Mucosa of descending colon (tissue), 3 donors: ENCODE measurements at regions not wholly inside any gene's neighbourhood (a gene's known extent, or its start where the extent isn't known, plus 50 kb on each side); places are given as distances from the start of the nearest gene placed in this dataset.
A peak's percentile ranks its signal among the peaks of the same experiment; 100 is the strongest.

ENCODE experiments used
- ATAC-seq: fragments of 200-7000 bp; cut with Tn5 transposase; one replicate; pipeline ENCODE4 v1.9.1; 2020; ENCODE audit warnings: mild to moderate bottlenecking, moderate library complexity
- DNase-seq, 3 donors: peaks; one replicate each; pipeline ENCODE4 v3.0.0-alpha.2; 2020
- H3K36me3 ChIP-seq: fragments of 200-600 bp; one replicate; pipeline ENCODE4 v1.8.0; 2021; ENCODE audit warnings: low read depth, mild to moderate bottlenecking
- H3K4me1 ChIP-seq: fragments of 200-600 bp; one replicate; pipeline ENCODE4 v1.8.0; 2021; ENCODE audit warnings: low read depth, mild to moderate bottlenecking
- H3K4me3 ChIP-seq: fragments of 200-600 bp; one replicate; pipeline ENCODE4 v1.8.0; 2021; ENCODE audit warnings: mild to moderate bottlenecking
- H3K9me3 ChIP-seq: fragments of 200-600 bp; one replicate; pipeline ENCODE4 v1.8.0; 2021; ENCODE audit warnings: mild to moderate bottlenecking
- intact Hi-C, 2 donors: fragments of 100-400 bp; cut with DNase I in 1 of 2; cut with micrococcal nuclease in 1 of 2; formaldehyde crosslinking; loops; one replicate each; pipeline versions ENCODE4 v1.11.0 to v1.11.1; 2022; cut with DNase I, micrococcal nuclease
- TF ChIP-seq, protein P1 (sequence below): fragments of 200-600 bp; IDR thresholded peaks from one replicate; pipeline ENCODE4 v1.8.0; 2022; ENCODE audit warnings: antibody characterized with exemption, mild to moderate bottlenecking
- donor health status: DM: no; HTN: no; CAD: no; lungs with moderate emphysema.
- donor health status: DM: no; HTN: no; CAD: no.
- donor health status: DM: no; HTN: yes; CAD: no.

DNA sequence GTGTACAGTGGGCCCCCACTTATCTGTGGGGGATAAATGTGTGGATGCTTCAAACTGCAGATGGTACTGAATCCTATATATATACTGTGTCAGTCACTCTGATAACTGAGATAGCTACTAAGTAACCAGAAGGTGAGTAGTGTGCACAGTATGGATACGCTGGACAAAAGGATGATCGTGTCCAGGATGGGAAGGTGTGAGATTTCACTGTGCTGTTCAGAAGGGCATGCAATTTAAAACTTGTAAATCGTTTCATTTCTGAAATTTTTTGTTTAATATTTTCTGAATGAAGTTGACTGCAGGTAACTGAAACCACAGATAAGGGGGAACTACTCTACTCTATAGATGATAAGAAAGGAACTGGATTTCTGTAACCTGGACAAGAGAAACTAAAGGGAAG, 52.1 kb upstream of the SESN3 start:
- intact Hi-C loops, result no loop called here
- H3K36me3 ChIP-seq, result no peaks in the 10 kb centered on the region
- no peaks in the 10 kb centered on the region for H3K9me3 ChIP-seq
- no peaks in the 10 kb centered on the region for H3K4me1 ChIP-seq
- no peak overlapping the region for H3K4me3 ChIP-seq
- no peak for ATAC-seq
- no peak for DNase-seq
- TF ChIP-seq, protein P1, sequence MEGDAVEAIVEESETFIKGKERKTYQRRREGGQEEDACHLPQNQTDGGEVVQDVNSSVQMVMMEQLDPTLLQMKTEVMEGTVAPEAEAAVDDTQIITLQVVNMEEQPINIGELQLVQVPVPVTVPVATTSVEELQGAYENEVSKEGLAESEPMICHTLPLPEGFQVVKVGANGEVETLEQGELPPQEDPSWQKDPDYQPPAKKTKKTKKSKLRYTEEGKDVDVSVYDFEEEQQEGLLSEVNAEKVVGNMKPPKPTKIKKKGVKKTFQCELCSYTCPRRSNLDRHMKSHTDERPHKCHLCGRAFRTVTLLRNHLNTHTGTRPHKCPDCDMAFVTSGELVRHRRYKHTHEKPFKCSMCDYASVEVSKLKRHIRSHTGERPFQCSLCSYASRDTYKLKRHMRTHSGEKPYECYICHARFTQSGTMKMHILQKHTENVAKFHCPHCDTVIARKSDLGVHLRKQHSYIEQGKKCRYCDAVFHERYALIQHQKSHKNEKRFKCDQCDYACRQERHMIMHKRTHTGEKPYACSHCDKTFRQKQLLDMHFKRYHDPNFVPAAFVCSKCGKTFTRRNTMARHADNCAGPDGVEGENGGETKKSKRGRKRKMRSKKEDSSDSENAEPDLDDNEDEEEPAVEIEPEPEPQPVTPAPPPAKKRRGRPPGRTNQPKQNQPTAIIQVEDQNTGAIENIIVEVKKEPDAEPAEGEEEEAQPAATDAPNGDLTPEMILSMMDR, result no peak

DNA sequence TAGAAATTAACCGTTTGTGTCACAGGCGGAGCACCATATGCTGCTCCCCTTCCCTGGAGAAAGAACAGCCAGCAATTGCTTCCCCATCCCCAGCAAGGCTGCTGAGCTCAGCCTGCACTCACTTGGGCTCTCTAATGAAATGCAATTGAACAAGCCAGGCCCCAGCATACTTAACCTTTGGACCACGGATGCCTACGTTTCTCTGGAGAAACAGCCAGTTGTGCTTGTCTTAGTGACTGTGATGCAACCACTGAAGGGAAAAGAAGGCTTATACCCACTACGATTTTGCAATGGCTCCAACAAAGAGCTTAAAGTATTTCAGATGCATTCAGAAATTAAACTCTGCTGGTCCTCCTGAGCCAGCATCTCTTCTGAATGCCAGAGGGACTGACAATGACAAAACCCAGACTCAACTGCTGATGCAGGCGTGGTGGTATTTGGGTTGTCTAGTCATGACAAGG, 51.3 kb upstream of the SESN3 start:
- H3K4me3 ChIP-seq, result no peak overlapping the region
- TF ChIP-seq, protein P1, result no peak
- H3K36me3 ChIP-seq, result no peaks in the 10 kb centered on the region
- peak; percentile 15 for ATAC-seq
- DNase-seq, result no peak
- H3K9me3 ChIP-seq, result no peaks in the 10 kb centered on the region
- intact Hi-C loops, result no loop called here
- no peaks in the 10 kb centered on the region for H3K4me1 ChIP-seq
